GM12801 (cell line): ENCODE measurements at regions not wholly inside any gene's neighbourhood (a gene's known extent, or its start where the extent isn't known, plus 50 kb on each side); places are given as distances from the start of the nearest gene placed in this dataset.

ENCODE experiments used
- TF ChIP-seq, protein P1 (sequence below): IDR thresholded peaks from one replicate; pipeline ENCODE4 v1.5.1; 2011; ENCODE audit warnings: control low read depth; ENCODE audit not compliant: insufficient read length; ENCODE audit errors: extremely low read depth

- TF ChIP-seq, protein P1, sequence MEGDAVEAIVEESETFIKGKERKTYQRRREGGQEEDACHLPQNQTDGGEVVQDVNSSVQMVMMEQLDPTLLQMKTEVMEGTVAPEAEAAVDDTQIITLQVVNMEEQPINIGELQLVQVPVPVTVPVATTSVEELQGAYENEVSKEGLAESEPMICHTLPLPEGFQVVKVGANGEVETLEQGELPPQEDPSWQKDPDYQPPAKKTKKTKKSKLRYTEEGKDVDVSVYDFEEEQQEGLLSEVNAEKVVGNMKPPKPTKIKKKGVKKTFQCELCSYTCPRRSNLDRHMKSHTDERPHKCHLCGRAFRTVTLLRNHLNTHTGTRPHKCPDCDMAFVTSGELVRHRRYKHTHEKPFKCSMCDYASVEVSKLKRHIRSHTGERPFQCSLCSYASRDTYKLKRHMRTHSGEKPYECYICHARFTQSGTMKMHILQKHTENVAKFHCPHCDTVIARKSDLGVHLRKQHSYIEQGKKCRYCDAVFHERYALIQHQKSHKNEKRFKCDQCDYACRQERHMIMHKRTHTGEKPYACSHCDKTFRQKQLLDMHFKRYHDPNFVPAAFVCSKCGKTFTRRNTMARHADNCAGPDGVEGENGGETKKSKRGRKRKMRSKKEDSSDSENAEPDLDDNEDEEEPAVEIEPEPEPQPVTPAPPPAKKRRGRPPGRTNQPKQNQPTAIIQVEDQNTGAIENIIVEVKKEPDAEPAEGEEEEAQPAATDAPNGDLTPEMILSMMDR: no peak
Observed at GRCh38 chr21:27110956-27111355, 144.1 kb upstream of the ADAMTS5 start.

DNA sequence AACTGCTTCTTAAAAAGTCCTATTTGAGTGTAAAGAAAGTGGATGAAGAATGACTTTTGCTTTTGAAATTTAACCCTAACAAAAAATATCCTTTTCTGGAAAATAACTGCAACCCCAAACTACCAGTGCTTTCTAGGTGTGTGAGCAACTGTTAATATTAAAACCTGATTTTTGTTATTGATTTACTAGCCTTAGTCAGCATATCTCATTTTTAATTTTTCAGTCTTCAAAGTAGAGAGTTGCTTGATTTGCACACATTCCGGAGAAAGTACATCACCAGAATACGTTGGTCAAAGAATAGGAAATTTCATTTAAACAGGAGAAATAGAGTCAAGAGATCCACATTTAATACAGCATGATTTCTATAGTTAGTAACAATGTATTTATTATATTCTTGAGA, 141.8 kb upstream of the ADAMTS5 start:
- TF ChIP-seq, protein P1: no peak

DNA sequence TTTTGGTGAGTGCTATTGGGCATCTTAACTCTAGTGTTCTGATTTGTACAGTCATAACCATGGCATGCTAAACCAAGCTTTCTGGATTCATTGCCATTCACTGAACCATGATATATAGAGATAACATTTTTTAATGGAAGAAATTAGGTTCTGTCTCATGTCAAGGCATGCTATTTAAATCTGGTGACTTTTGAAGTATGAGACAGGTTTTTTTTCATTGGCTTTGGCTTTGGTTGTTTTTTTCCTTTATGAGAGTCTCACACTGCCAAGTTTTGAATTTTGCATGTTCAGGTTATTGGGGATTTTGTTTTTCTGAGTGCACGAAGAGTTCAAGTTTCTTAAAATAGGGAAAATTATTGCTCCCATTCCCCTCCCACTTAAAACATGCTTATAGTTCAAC, 141.3 kb upstream of the ADAMTS5 start:
- TF ChIP-seq, protein P1: no peak

GRCh38 chr21:27104846-27105431, 138.1 kb upstream of the ADAMTS5 start:
- TF ChIP-seq, protein P1: no peak

DNA sequence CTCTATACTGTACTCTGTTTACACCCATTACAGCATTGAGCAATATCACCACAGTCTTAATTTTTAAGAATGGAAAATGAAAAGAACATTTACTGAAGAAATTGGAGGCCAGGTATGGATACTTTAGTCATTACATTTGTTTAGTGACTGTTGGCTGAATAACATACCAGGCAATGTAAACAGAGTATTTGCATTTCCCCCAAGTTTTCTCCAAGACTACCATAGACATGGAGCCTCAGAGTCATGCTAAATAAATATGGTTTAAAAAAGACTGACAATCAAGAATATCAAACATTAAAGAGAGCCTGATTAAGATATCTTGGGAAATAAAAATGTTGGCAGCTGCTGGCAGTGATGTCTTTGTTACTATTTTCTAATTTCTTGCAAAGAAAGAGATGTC, 136.9 kb upstream of the ADAMTS5 start:
- TF ChIP-seq, protein P1: no peak

GRCh38 chr21:27101523-27101922, 134.6 kb upstream of the ADAMTS5 start:
- TF ChIP-seq, protein P1: no peak

GRCh38 chr21:27094184-27094948, 127.5 kb upstream of the ADAMTS5 start:
- TF ChIP-seq, protein P1: no peak
